GM21367 (cell line): ENCODE measurements at regions not wholly inside any gene's neighbourhood (a gene's known extent, or its start where the extent isn't known, plus 50 kb on each side); places are given as distances from the start of the nearest gene placed in this dataset.
"Not testable (repeated sequence)": the region's sequence is repeated elsewhere in the genome, so short reads cannot be mapped to it uniquely, and the experiment has no call there.

Experiments used
- ATAC-seq: cut with Tn5 transposase; IDR thresholded peaks from one replicate; pipeline ENCODE4 v1.9.1; 2021; ENCODE audit not compliant: unreplicated experiment

- ATAC-seq = no peak
Observed at GRCh38 chr1:214141486-214141885, 139.5 kb upstream of the SMYD2 start.

- no peak for ATAC-seq
Observed at GRCh38 chr1:214143006-214143992, 137.7 kb upstream of the SMYD2 start.

GRCh38 chr1:214144521-214144920 is 136.4 kb upstream of the SMYD2 start:
- ATAC-seq = not testable (repeated sequence)

GRCh38 chr1:214146523-214146922 is 134.4 kb upstream of the SMYD2 start:
- ATAC-seq = no peak

- ATAC-seq = no peak
Observed at GRCh38 chr1:214154596-214155292, 126.2 kb upstream of the SMYD2 start.

- no peak for ATAC-seq
Observed at GRCh38 chr1:214155987-214156625, 124.9 kb upstream of the SMYD2 start.

GRCh38 chr1:214164173-214164572 is 116.8 kb upstream of the SMYD2 start:
- no peak for ATAC-seq

GRCh38 chr1:214165850-214166374 is 115.0 kb upstream of the SMYD2 start:
- ATAC-seq = no peak

GRCh38 chr1:214174508-214175199 is 106.3 kb upstream of the SMYD2 start:
- ATAC-seq = no peak

GRCh38 chr1:214178102-214178501 is 102.9 kb upstream of the SMYD2 start:
- no peak for ATAC-seq

GRCh38 chr1:214184992-214185391 is 96.0 kb upstream of the SMYD2 start:
- ATAC-seq = no peak

GRCh38 chr1:214186103-214186824 is 94.7 kb upstream of the SMYD2 start:
- no peak for ATAC-seq

- ATAC-seq = no peak
Observed at GRCh38 chr1:214187121-214187900, 93.6 kb upstream of the SMYD2 start.

- ATAC-seq = no peak
Observed at GRCh38 chr1:214187933-214188332, 93.0 kb upstream of the SMYD2 start.

GRCh38 chr1:214188835-214189234 is 92.1 kb upstream of the SMYD2 start:
- no peak for ATAC-seq

- no peak for ATAC-seq
Observed at GRCh38 chr1:214192825-214193643, 87.9 kb upstream of the SMYD2 start.

- ATAC-seq = no peak
Observed at GRCh38 chr1:214193691-214194090, 87.3 kb upstream of the SMYD2 start.

GRCh38 chr1:214198571-214198970 is 82.4 kb upstream of the SMYD2 start:
- ATAC-seq = no peak
